ENCODE measurements at regions not wholly inside any gene's neighbourhood (a gene's known extent, or its start where the extent isn't known, plus 50 kb on each side); places are given as distances from the start of the nearest gene placed in this dataset.

DNA sequence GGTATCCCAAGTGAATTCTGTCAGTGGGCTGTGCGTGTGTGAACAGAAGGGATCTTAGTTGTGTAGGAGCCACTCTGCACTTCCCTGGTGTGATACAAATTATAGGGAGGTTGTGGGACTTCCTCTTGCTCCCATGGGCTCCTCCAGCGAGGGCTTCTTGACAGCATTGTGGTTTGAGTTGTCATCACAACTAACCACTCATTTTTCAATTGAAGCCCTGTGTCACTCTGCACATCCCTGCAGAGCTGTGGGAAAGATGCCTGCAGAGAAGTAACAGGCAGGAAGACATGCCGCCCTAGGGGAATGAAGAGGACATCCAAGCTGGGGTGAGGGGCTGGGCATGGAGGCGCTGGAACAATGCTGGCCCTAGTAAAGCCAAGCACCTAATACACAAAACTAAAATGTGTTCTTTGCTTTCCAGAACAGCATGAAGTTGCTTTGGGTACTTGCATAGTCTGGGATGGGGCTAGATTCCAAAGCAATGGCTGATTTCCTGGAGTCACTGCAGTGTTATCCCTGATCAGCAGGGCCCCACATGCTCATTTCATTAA, 692.5 kb downstream of the TOX3 start:
- TF ChIP-seq, protein P1, sequence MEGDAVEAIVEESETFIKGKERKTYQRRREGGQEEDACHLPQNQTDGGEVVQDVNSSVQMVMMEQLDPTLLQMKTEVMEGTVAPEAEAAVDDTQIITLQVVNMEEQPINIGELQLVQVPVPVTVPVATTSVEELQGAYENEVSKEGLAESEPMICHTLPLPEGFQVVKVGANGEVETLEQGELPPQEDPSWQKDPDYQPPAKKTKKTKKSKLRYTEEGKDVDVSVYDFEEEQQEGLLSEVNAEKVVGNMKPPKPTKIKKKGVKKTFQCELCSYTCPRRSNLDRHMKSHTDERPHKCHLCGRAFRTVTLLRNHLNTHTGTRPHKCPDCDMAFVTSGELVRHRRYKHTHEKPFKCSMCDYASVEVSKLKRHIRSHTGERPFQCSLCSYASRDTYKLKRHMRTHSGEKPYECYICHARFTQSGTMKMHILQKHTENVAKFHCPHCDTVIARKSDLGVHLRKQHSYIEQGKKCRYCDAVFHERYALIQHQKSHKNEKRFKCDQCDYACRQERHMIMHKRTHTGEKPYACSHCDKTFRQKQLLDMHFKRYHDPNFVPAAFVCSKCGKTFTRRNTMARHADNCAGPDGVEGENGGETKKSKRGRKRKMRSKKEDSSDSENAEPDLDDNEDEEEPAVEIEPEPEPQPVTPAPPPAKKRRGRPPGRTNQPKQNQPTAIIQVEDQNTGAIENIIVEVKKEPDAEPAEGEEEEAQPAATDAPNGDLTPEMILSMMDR (IDR thresholded peaks at IDR 0.05): no peak
- TF ChIP-seq POLR2AphosphoS5 (IDR thresholded peaks at IDR 0.05; ENCODE audit: insufficient read depth in 1 of 2, low read depth in 1 of 2): no peak

All from vagina (tissue), 2 donors.